ENCODE measurements at regions not wholly inside any gene's neighbourhood (a gene's known extent, or its start where the extent isn't known, plus 50 kb on each side); places are given as distances from the start of the nearest gene placed in this dataset.
A peak's percentile ranks its signal among the peaks of the same experiment; 100 is the strongest.

GRCh38 chr1:199161766-199162303, 523.0 kb downstream of the PTPRC start:
- H3K36me3 ChIP-seq (ENCODE audit: control insufficient read depth in 4 of 4, insufficient read depth in 4 of 4, low read length in 4 of 4) = no peaks in the 10 kb centered on the region
- H3K27me3 ChIP-seq (ENCODE audit: control insufficient read depth in 3 of 3, insufficient read depth in 3 of 3, low read length in 2 of 3) = no peaks in the 10 kb centered on the region
- DNase-seq (no peak), ATAC-seq (ENCODE audit: insufficient read depth, low FRiP score) (no peak)
- no peaks in the 10 kb centered on the region for H3K9me3 ChIP-seq (ENCODE audit: control insufficient read depth in 4 of 4, insufficient read depth in 3 of 4, low read length in 3 of 4)
- WGBS, 2 donors = 88 to 91% methylated on average over 3 of the region's 3 CpGs
- no peak overlapping the region for H3K4me3 ChIP-seq
- TF ChIP-seq CTCF (IDR thresholded peaks at IDR 0.05; ENCODE audit: control extremely low read depth, extremely low read depth) = no peak
- H3K27ac ChIP-seq (ENCODE audit: low read depth in 1 of 2, low read length in 1 of 2) = no peak overlapping the region
- H3K4me1 ChIP-seq (ENCODE audit: control insufficient read depth in 5 of 5, insufficient read depth in 5 of 5, low read length in 5 of 5) = peaks cover 0 to 8% (median 4%) of the 10 kb centered on the region in 5 donors
- no peak overlapping the region for H3K9ac ChIP-seq (ENCODE audit: insufficient read depth in 1 of 2, low read length in 2 of 2)

GRCh38 chr1:199163267-199163666, 524.4 kb downstream of the PTPRC start:
- DNase-seq = peak in 2 of 3 donors; percentile 41 to 63
- no peaks in the 10 kb centered on the region for H3K36me3 ChIP-seq (ENCODE audit: control insufficient read depth in 4 of 4, insufficient read depth in 4 of 4, low read length in 4 of 4)

GRCh38 chr1:199163670-199164069, 524.8 kb downstream of the PTPRC start:
- WGBS, 2 donors = 44 to 58% methylated on average over 1 of the region's 1 CpG
- Histone ChIP-seq H3K27ac (ENCODE audit: low read depth in 1 of 2, low read length in 1 of 2) (no peak overlapping the region), H3K4me3 (no peak overlapping the region), H3K27me3 (ENCODE audit: control insufficient read depth in 3 of 3, insufficient read depth in 3 of 3, low read length in 2 of 3) (no peaks in the 10 kb centered on the region), H3K36me3 (ENCODE audit: control insufficient read depth in 4 of 4, insufficient read depth in 4 of 4, low read length in 4 of 4) (no peaks in the 10 kb centered on the region), H3K4me1 (ENCODE audit: control insufficient read depth in 5 of 5, insufficient read depth in 5 of 5, low read length in 5 of 5) (peaks cover 0 to 8% (median 4%) of the 10 kb centered on the region in 5 donors), H3K9ac (ENCODE audit: insufficient read depth in 1 of 2, low read length in 2 of 2) (no peak overlapping the region), H3K9me3 (ENCODE audit: control insufficient read depth in 4 of 4, insufficient read depth in 3 of 4, low read length in 3 of 4) (no peaks in the 10 kb centered on the region)
- DNase-seq (no peak), ATAC-seq (ENCODE audit: insufficient read depth, low FRiP score) (no peak)
- TF ChIP-seq CTCF (IDR thresholded peaks at IDR 0.05; ENCODE audit: control extremely low read depth, extremely low read depth) = no peak

More at GRCh38 chr1:199163267-199163666, 524.4 kb downstream of the PTPRC start:
- no peak for ATAC-seq (ENCODE audit: insufficient read depth, low FRiP score)
- WGBS, 2 donors = 63 to 65% methylated on average over 4 of the region's 4 CpGs
- Histone ChIP-seq H3K27ac (ENCODE audit: low read depth in 1 of 2, low read length in 1 of 2) (no peak overlapping the region), H3K9me3 (ENCODE audit: control insufficient read depth in 4 of 4, insufficient read depth in 3 of 4, low read length in 3 of 4) (no peaks in the 10 kb centered on the region), H3K4me1 (ENCODE audit: control insufficient read depth in 5 of 5, insufficient read depth in 5 of 5, low read length in 5 of 5) (peaks cover 0 to 8% (median 4%) of the 10 kb centered on the region in 5 donors), H3K27me3 (ENCODE audit: control insufficient read depth in 3 of 3, insufficient read depth in 3 of 3, low read length in 2 of 3) (no peaks in the 10 kb centered on the region), H3K9ac (ENCODE audit: insufficient read depth in 1 of 2, low read length in 2 of 2) (no peak overlapping the region), H3K4me3 (no peak overlapping the region)
- TF ChIP-seq CTCF (IDR thresholded peaks at IDR 0.05; ENCODE audit: control extremely low read depth, extremely low read depth) = no peak

- H3K9ac ChIP-seq (ENCODE audit: insufficient read depth in 1 of 2, low read length in 2 of 2) = no peak overlapping the region
- WGBS, 2 donors = 89 to 92% methylated on average over 3 of the region's 3 CpGs
- H3K27ac ChIP-seq (ENCODE audit: low read depth in 1 of 2, low read length in 1 of 2) = no peak overlapping the region
- H3K9me3 ChIP-seq (ENCODE audit: control insufficient read depth in 4 of 4, insufficient read depth in 3 of 4, low read length in 3 of 4) = no peaks in the 10 kb centered on the region
- TF ChIP-seq CTCF (IDR thresholded peaks at IDR 0.05; ENCODE audit: control extremely low read depth, extremely low read depth) = no peak
- H3K4me1 ChIP-seq (ENCODE audit: control insufficient read depth in 5 of 5, insufficient read depth in 5 of 5, low read length in 5 of 5) = peaks cover 0 to 8% (median 4%) of the 10 kb centered on the region in 5 donors
- H3K36me3 ChIP-seq (ENCODE audit: control insufficient read depth in 4 of 4, insufficient read depth in 4 of 4, low read length in 4 of 4) = no peaks in the 10 kb centered on the region
- no peak for DNase-seq
- no peak for ATAC-seq (ENCODE audit: insufficient read depth, low FRiP score)
- no peaks in the 10 kb centered on the region for H3K27me3 ChIP-seq (ENCODE audit: control insufficient read depth in 3 of 3, insufficient read depth in 3 of 3, low read length in 2 of 3)
- H3K4me3 ChIP-seq = no peak overlapping the region
These were observed 528.6 kb downstream of the PTPRC start for GRCh38 chr1:199167460-199167859.

Measured in lung (tissue), 11 donors.